ENCODE measurements at regions not wholly inside any gene's neighbourhood (a gene's known extent, or its start where the extent isn't known, plus 50 kb on each side); places are given as distances from the start of the nearest gene placed in this dataset.

DNA sequence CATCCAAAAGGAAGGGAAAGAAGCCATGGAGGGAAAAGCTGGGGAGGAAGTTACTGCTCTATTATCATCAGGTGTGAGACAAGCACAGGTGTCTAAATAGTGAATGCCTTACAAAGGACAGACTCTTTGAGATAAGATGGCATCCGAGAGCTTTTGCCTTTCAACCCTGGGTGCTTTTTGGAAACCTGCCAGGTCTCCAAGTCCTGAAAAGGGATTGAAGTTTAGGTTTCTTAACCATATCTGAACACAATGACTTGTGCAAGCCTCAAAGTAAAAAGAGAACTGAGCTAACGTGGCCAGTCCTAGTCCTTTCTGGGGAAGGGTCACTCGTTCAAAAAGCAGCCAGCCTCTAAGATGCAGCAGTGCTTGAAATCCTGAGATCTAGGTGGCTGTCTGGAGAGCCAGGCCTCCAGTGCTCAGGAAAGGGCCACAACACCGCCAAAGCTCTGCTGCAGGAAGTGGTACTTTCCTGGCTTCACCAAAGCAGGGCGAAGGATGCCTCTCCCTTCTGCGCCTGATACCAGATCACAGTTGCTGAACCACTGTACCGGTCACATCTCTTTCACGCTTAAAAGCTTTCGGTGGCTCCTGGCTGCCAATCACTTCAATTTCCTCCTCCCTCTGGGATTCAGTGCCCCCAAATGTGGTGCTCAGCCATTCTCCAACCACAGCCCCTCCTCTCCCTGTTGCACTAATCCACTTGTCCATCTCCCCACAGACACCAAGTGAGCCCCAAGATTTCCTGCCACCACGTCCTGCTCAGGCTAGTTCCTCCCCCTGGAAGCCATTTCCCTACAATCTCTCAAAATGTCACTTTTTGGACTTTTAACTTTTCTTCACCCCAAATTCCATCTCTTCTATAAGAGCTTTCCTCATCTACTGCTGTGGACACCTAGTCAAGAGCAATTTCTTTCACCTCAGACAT lies 104.1 kb upstream of the LPP start:
- TF ChIP-seq CTCF (IDR thresholded peaks at IDR 0.05; ENCODE audit: insufficient read depth, low read length, missing control alignments): no peak
- ChIA-PET CTCF (interaction anchor here (1.0 to 2.1 kb wide), 3 partner anchors 11 to 309 kb away, joined by 3 to 8 read pairs (median 4); no protein-coding TSS in a partner anchor), POLR2A (interaction anchor here (1.2 kb wide), 1 partner anchor 10 kb away, joined by 4 read pairs; no protein-coding TSS in a partner anchor)
- no peak for DNase-seq (ENCODE audit: low read depth, low spot score)
- H3K4me3 ChIP-seq (ENCODE audit: low read depth, low read length): no peak overlapping the region

GRCh38 chr3:188051801-188052168 lies 102.2 kb upstream of the LPP start:
- POLR2A ChIA-PET: no interaction called here
- CTCF ChIA-PET: interaction anchor here (0.7 to 0.8 kb wide), 2 partner anchors 9 to 61 kb away, joined by 3 read pairs; no protein-coding TSS in a partner anchor
- no peak for TF ChIP-seq CTCF (IDR thresholded peaks at IDR 0.05; ENCODE audit: insufficient read depth, low read length, missing control alignments)
- no peak overlapping the region for H3K4me3 ChIP-seq (ENCODE audit: low read depth, low read length)
- DNase-seq (ENCODE audit: low read depth, low spot score): no peak

GRCh38 chr3:188052169-188053035 lies 101.6 kb upstream of the LPP start:
- TF ChIP-seq CTCF (IDR thresholded peaks at IDR 0.05; ENCODE audit: insufficient read depth, low read length, missing control alignments): no peak
- ChIA-PET POLR2A (no interaction called here), CTCF (interaction anchor here (0.8 to 1.1 kb wide), 2 partner anchors 10 to 313 kb away, joined by 3 read pairs; no protein-coding TSS in a partner anchor)
- DNase-seq (ENCODE audit: low read depth, low spot score): no peak
- no peak overlapping the region for H3K4me3 ChIP-seq (ENCODE audit: low read depth, low read length)

- no peak for DNase-seq (ENCODE audit: low read depth, low spot score)
- TF ChIP-seq CTCF (IDR thresholded peaks at IDR 0.05; ENCODE audit: insufficient read depth, low read length, missing control alignments): no peak
- ChIA-PET POLR2A (no interaction called here), CTCF (interaction anchor here (1.1 kb wide), 1 partner anchor 313 kb away, joined by 3 read pairs; no protein-coding TSS in a partner anchor)
- H3K4me3 ChIP-seq (ENCODE audit: low read depth, low read length): no peak overlapping the region
Observed at GRCh38 chr3:188053036-188053340, 101.0 kb upstream of the LPP start.

DNA sequence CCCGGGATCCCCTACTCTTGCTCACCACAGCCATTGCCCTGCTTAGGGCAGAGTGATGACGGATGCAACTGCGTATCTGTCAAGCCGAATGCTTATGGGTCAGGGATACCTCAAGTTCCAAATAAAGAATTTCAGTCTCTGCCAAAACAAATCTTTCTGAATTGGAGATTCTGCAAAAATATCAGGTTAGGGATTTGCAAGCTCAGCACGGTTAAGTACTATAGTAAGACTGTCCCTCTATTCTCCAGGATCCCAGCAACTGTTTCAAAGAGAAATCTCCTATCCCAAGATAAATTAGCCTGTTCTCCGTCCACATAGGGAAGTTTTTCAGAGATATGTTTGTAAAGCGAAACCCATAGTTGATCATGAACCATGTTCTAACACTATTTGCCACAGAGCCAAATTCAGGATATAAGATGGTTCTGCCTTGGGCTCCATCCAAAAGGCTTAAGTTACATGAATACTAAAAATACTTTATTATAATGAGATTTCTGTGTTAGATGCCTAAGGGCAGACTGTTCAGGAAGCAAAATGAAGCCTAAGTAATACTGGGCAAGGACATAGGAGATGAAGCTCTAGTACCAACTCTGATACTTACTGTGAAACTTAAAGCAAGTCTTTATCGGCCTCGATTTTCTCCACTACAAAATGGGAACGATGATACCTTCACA lies 100.1 kb upstream of the LPP start:
- POLR2A ChIA-PET: interaction anchor here (0.6 kb wide), 1 partner anchor 173 kb away, joined by 3 read pairs; no protein-coding TSS in a partner anchor
- CTCF ChIA-PET: interaction anchor here (0.8 to 1.9 kb wide), 4 partner anchors 11 to 314 kb away, joined by 3 to 4 read pairs (median 4); no protein-coding TSS in a partner anchor

More for the DNA sequence above, 100.1 kb upstream of the LPP start:
- H3K4me3 ChIP-seq (ENCODE audit: low read depth, low read length): no peak overlapping the region
- no peak for DNase-seq (ENCODE audit: low read depth, low spot score)
- TF ChIP-seq CTCF (IDR thresholded peaks at IDR 0.05; ENCODE audit: insufficient read depth, low read length, missing control alignments): no peak
